ENCODE measurements at regions not wholly inside any gene's neighbourhood (a gene's known extent, or its start where the extent isn't known, plus 50 kb on each side); places are given as distances from the start of the nearest gene placed in this dataset.

DNA sequence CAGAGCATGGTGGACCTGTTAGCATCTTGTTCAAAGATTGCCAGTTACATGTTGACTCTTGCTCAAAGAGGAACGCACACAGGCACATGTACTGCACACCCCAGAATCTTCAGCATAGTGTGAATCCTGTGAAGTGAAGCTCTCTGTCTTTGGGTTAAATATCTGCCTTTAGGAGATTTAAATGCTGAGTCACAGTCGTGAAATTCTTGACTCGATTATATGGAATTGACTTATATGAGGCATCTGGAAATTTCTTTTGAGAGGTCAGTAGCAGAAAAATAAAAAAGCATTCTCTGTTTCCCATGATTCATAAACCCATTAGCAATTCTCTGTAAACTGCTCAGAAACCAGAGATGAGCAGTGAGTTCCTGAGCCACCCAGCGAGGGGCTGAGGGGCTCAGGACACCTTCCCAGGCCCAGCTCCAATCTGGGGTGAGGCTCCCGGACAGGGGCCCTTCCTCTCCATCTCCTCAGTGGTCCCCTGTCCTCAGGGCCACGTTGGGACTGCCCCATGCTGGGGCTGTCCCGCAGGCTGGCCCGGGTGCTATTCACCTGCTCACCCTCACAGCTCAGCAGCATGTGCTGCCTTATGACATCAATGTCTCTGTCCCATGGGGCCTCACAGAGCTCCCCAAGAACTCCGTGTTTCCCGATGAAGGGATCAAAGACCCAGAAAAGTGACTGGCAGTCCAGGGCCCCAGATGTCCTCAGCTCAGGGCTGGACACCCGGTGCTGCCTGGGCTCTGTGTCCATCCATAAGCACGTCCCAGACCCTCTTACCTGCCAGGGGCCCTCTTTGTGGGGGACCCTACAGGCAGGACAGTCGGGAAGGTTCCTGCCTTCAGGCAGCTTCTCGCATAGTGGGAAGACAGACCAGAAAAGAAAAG is 50.0 kb upstream of the INSIG1 start:
- TF ChIP-seq, protein P1, sequence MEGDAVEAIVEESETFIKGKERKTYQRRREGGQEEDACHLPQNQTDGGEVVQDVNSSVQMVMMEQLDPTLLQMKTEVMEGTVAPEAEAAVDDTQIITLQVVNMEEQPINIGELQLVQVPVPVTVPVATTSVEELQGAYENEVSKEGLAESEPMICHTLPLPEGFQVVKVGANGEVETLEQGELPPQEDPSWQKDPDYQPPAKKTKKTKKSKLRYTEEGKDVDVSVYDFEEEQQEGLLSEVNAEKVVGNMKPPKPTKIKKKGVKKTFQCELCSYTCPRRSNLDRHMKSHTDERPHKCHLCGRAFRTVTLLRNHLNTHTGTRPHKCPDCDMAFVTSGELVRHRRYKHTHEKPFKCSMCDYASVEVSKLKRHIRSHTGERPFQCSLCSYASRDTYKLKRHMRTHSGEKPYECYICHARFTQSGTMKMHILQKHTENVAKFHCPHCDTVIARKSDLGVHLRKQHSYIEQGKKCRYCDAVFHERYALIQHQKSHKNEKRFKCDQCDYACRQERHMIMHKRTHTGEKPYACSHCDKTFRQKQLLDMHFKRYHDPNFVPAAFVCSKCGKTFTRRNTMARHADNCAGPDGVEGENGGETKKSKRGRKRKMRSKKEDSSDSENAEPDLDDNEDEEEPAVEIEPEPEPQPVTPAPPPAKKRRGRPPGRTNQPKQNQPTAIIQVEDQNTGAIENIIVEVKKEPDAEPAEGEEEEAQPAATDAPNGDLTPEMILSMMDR (IDR thresholded peaks at IDR 0.05): no peak
- DNase-seq (no peak), ATAC-seq (no peak)
- POLR2A ChIA-PET: interaction anchor here (1.2 kb wide), 1 partner anchor 8 kb away, joined by 3 read pairs; no protein-coding TSS in a partner anchor
- Mint-ChIP-seq H3K4me1 (ENCODE audit: low read depth) (no peaks in the 10 kb centered on the region), H3K4me3 (no peak overlapping the region), H3K9me3 (peaks cover 3% of the 10 kb centered on the region), H3K36me3 (ENCODE audit: low read depth) (no peaks in the 10 kb centered on the region), H3K27ac (no peak overlapping the region), H3K27me3 (peaks cover 5% of the 10 kb centered on the region)
- CTCF ChIA-PET: no interaction called here
- intact Hi-C loops (cut with micrococcal nuclease): no loop called here
